Mesothelial cell of epicardium (in vitro differentiated cells): ENCODE measurements at regions not wholly inside any gene's neighbourhood (a gene's known extent, or its start where the extent isn't known, plus 50 kb on each side); places are given as distances from the start of the nearest gene placed in this dataset.

ENCODE experiments used
- DNase-seq, 2 experiments: peaks; one replicate each; pipeline ENCODE4 v3.0.0; 2021; ENCODE audit warnings: low spot score in 2 of 2; ENCODE audit not compliant: unreplicated experiment in 2 of 2
- H3K27ac Mint-ChIP-seq: 2 replicates; pipeline ENCODE4 v1.8.0; 2021; ENCODE audit warnings: mixed read lengths
- H3K27me3 Mint-ChIP-seq: 2 replicates; pipeline ENCODE4 v1.8.0; 2021; ENCODE audit warnings: low read depth, mixed read lengths
- H3K36me3 Mint-ChIP-seq: 2 replicates; pipeline ENCODE4 v1.8.0; 2021; ENCODE audit warnings: mixed read lengths
- H3K4me1 Mint-ChIP-seq: 2 replicates; pipeline ENCODE4 v1.8.0; 2021; ENCODE audit warnings: mixed read lengths
- H3K4me3 Mint-ChIP-seq: 2 replicates; pipeline ENCODE4 v1.8.0; 2021; ENCODE audit warnings: mild to moderate bottlenecking, moderate library complexity, mixed read lengths
- H3K9me3 Mint-ChIP-seq: 2 replicates; pipeline ENCODE4 v1.8.0; 2021; ENCODE audit warnings: mixed read lengths
- CTCF ChIP-seq: fragments of 200-600 bp; sonication (generic); IDR thresholded peaks from one replicate; pipeline ENCODE4 v1.5.0; 2021; ENCODE audit warnings: antibody characterized with exemption; ENCODE audit not compliant: unreplicated experiment

DNA sequence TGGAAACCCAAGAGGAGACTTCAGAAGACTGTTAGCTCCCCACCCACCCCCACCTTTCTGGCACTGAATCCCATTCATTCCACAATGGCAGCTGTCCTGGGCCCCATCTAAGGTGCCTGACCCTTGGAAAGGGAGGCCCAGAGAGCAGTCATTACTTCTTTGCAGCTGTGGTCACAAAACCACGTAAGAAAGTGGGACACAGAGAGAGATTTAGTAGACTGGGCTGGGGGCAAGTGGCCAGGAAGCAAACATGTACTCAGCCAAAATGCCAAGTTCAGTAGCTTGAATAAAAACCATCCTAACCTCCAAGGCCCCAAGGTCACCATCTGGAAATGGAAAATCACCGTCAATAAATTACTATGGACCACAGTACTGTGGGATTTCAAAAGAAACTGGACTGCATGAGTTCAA, 381.4 kb downstream of the TNS1 start:
- H3K9me3 Mint-ChIP-seq: no peaks in the 10 kb centered on the region
- peaks cover 82% of the 10 kb centered on the region for H3K4me1 Mint-ChIP-seq
- no peak overlapping the region for H3K27ac Mint-ChIP-seq
- DNase-seq: no peak
- no peaks in the 10 kb centered on the region for H3K36me3 Mint-ChIP-seq
- no peak for TF ChIP-seq CTCF
- no peaks in the 10 kb centered on the region for H3K27me3 Mint-ChIP-seq
- no peak overlapping the region for H3K4me3 Mint-ChIP-seq

DNA sequence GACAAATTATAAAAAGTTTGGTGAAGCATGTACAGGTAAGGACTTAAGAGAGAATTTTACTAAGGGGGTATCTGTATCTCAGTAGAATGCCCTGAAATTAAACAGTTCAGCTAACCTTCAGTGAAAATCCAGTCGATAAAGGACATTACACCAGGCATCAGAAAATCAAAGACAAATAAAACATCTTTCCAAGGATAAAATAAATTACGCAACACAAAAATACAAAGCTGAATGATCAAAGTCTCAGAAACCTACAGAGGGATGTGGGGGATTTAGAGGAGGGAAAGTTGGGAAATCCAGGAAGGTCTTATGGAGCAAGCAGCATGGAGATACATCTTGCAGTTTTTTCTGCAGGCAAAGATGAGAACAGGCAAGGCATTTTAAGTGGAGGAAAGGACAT, 384.1 kb downstream of the TNS1 start:
- Mint-ChIP-seq H3K9me3 (no peaks in the 10 kb centered on the region), H3K27me3 (no peaks in the 10 kb centered on the region), H3K36me3 (no peaks in the 10 kb centered on the region), H3K4me1 (peaks cover 77% of the 10 kb centered on the region), H3K27ac (peak overlapping the region; percentile 67), H3K4me3 (no peak overlapping the region)
- no peak for DNase-seq
- TF ChIP-seq CTCF: no peak

- Mint-ChIP-seq H3K27me3 (no peaks in the 10 kb centered on the region), H3K27ac (peak overlapping the region; percentile 93), H3K9me3 (no peaks in the 10 kb centered on the region), H3K4me3 (no peak overlapping the region), H3K4me1 (peaks cover 68% of the 10 kb centered on the region), H3K36me3 (no peaks in the 10 kb centered on the region)
- no peak for TF ChIP-seq CTCF
- DNase-seq: no peak
Observed at GRCh38 chr2:217617616-217618022, 385.2 kb downstream of the TNS1 start.

- no peak overlapping the region for H3K4me3 Mint-ChIP-seq
- no peak for TF ChIP-seq CTCF
- peaks cover 63% of the 10 kb centered on the region for H3K4me1 Mint-ChIP-seq
- DNase-seq: no peak
- H3K27ac Mint-ChIP-seq: peak overlapping the region; percentile 93
- no peaks in the 10 kb centered on the region for H3K36me3 Mint-ChIP-seq
- no peaks in the 10 kb centered on the region for H3K27me3 Mint-ChIP-seq
- H3K9me3 Mint-ChIP-seq: no peaks in the 10 kb centered on the region
Observed at GRCh38 chr2:217616936-217617335, 385.9 kb downstream of the TNS1 start.

DNA sequence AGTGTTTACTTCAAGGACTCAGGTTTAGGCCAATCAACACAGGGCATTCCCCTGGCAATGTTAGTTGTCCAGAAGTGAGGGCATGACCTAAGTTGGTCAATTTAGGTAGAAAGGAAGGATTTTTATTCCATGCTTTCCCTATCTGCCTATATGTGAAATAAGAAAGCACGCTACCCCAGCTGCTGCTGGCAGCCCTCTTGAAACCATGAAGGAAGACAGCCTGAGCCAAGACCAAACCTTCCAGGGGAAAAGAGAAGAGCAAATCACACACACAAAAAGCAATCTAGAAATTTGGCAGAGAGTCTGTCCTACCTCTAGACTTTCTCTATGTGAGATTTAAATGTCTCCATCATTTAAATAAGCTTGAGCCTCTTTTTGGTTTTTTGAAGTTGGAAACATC, 387.6 kb downstream of the TNS1 start:
- Mint-ChIP-seq H3K4me3 (no peak overlapping the region), H3K4me1 (peaks cover 53% of the 10 kb centered on the region), H3K27ac (no peak overlapping the region), H3K36me3 (no peaks in the 10 kb centered on the region), H3K27me3 (no peaks in the 10 kb centered on the region), H3K9me3 (no peaks in the 10 kb centered on the region)
- DNase-seq: no peak
- TF ChIP-seq CTCF: no peak

DNA sequence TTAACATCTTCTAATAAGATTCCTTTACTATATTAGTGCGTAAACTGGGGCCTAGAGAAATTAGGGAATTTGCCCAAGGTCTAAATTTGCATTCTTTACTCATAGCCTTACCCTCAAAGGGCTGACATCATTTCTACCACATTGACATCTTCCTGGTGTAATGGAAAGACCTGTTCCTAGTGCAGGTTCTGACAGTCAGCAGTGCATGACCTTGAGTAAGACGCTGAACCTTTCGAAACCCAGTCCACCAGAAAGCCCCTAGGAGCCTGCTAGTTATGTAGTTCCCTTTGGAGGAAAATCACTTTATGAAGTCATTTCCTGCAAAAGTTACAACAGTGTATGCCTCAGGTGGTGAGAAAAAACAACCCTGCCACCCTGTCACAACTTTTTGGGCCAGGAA, 388.3 kb downstream of the TNS1 start:
- Mint-ChIP-seq H3K27ac (no peak overlapping the region), H3K4me1 (peaks cover 53% of the 10 kb centered on the region), H3K27me3 (no peaks in the 10 kb centered on the region), H3K9me3 (no peaks in the 10 kb centered on the region), H3K4me3 (no peak overlapping the region), H3K36me3 (no peaks in the 10 kb centered on the region)
- no peak for TF ChIP-seq CTCF
- no peak for DNase-seq
